ENCODE measurements at regions not wholly inside any gene's neighbourhood (a gene's known extent, or its start where the extent isn't known, plus 50 kb on each side); places are given as distances from the start of the nearest gene placed in this dataset.

DNA sequence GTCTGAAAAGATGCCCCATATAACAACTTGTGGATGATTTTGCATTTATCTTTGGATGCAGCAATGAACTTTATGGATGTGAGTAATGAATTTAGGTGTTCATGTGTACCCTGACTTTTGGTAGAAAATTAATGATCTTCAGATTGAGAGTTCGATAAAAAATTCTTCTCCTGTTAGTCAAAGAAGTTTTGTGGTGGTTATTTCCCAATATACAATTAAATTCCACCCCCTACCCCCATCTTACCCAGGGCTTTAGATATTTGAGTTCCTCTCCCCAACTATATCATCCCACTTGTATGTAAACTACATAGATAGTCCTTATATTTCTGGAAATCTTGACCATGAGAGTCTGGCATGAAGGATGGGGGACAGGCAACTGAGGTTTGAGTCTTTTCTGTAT lies 126.1 kb upstream of the ALDH1A3 start:
- TF ChIP-seq, protein P1, sequence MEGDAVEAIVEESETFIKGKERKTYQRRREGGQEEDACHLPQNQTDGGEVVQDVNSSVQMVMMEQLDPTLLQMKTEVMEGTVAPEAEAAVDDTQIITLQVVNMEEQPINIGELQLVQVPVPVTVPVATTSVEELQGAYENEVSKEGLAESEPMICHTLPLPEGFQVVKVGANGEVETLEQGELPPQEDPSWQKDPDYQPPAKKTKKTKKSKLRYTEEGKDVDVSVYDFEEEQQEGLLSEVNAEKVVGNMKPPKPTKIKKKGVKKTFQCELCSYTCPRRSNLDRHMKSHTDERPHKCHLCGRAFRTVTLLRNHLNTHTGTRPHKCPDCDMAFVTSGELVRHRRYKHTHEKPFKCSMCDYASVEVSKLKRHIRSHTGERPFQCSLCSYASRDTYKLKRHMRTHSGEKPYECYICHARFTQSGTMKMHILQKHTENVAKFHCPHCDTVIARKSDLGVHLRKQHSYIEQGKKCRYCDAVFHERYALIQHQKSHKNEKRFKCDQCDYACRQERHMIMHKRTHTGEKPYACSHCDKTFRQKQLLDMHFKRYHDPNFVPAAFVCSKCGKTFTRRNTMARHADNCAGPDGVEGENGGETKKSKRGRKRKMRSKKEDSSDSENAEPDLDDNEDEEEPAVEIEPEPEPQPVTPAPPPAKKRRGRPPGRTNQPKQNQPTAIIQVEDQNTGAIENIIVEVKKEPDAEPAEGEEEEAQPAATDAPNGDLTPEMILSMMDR (conservative IDR thresholded peaks at IDR 0.05; ENCODE audit: low read depth in 2 of 2): no peak
- TF ChIP-seq ZNF114 (CRISPR knock-in tag; IDR thresholded peaks at IDR 0.05): no peak
- TF ChIP-seq, protein P2, sequence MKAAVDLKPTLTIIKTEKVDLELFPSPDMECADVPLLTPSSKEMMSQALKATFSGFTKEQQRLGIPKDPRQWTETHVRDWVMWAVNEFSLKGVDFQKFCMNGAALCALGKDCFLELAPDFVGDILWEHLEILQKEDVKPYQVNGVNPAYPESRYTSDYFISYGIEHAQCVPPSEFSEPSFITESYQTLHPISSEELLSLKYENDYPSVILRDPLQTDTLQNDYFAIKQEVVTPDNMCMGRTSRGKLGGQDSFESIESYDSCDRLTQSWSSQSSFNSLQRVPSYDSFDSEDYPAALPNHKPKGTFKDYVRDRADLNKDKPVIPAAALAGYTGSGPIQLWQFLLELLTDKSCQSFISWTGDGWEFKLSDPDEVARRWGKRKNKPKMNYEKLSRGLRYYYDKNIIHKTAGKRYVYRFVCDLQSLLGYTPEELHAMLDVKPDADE (IDR thresholded peaks at IDR 0.05): no peak
- no peak for TF ChIP-seq JUNB (IDR thresholded peaks at IDR 0.05; ENCODE audit: unreplicated experiment)
- TF ChIP-seq EZH2 (IDR thresholded peaks at IDR 0.05; ENCODE audit: low read depth, unreplicated experiment): no peak
- no peak for TF ChIP-seq EZH2phosphoT487 (IDR thresholded peaks at IDR 0.05; ENCODE audit: unreplicated experiment)
- no peak for TF ChIP-seq CREB1 (CRISPR knock-in tag; IDR thresholded peaks at IDR 0.05; ENCODE audit: low read depth)
- no peak for TF ChIP-seq NANOG (IDR thresholded peaks at IDR 0.05; ENCODE audit: borderline replicate concordance)
- no peak for TF ChIP-seq STAT1 (IDR thresholded peaks at IDR 0.05; ENCODE audit: unreplicated experiment)
- TF ChIP-seq POLR2AphosphoS5 (IDR thresholded peaks at IDR 0.05; ENCODE audit: low read depth): no peak
- TF ChIP-seq, protein P3, sequence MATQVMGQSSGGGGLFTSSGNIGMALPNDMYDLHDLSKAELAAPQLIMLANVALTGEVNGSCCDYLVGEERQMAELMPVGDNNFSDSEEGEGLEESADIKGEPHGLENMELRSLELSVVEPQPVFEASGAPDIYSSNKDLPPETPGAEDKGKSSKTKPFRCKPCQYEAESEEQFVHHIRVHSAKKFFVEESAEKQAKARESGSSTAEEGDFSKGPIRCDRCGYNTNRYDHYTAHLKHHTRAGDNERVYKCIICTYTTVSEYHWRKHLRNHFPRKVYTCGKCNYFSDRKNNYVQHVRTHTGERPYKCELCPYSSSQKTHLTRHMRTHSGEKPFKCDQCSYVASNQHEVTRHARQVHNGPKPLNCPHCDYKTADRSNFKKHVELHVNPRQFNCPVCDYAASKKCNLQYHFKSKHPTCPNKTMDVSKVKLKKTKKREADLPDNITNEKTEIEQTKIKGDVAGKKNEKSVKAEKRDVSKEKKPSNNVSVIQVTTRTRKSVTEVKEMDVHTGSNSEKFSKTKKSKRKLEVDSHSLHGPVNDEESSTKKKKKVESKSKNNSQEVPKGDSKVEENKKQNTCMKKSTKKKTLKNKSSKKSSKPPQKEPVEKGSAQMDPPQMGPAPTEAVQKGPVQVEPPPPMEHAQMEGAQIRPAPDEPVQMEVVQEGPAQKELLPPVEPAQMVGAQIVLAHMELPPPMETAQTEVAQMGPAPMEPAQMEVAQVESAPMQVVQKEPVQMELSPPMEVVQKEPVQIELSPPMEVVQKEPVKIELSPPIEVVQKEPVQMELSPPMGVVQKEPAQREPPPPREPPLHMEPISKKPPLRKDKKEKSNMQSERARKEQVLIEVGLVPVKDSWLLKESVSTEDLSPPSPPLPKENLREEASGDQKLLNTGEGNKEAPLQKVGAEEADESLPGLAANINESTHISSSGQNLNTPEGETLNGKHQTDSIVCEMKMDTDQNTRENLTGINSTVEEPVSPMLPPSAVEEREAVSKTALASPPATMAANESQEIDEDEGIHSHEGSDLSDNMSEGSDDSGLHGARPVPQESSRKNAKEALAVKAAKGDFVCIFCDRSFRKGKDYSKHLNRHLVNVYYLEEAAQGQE (IDR thresholded peaks at IDR 0.05; ENCODE audit: unreplicated experiment): no peak

Data from GM23338 (cell line).